ENCODE measurements at regions not wholly inside any gene's neighbourhood (a gene's known extent, or its start where the extent isn't known, plus 50 kb on each side); places are given as distances from the start of the nearest gene placed in this dataset.
"Not testable (repeated sequence)": the region's sequence is repeated elsewhere in the genome, so short reads cannot be mapped to it uniquely, and the experiment has no call there.

DNA sequence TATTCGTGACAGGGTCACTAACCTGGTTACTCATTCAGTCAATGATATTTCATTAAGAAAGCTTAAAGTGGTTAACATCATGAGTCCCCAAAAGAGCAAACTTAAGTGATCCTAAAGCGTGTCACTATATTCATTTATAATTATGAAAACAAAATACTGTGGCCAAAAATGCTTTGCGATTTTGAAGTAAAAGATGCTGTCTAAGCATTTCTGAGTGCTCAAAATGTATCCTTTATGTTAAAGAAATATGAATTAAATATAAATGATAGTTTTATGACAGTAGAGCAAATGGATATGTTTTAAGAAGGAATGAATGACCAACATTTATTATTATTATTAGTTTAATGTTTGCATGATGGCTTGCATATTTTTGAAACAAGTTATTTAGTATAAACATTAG is 72.6 kb upstream of the CDC42EP3 start:
- no peak overlapping the region for H3K4me3 ChIP-seq
- H3K4me1 ChIP-seq (replicated peaks): no peaks in the 10 kb centered on the region
- H3K9me3 ChIP-seq: no peaks in the 10 kb centered on the region
- no peaks in the 10 kb centered on the region for H3K36me3 ChIP-seq
- WGBS: 94% methylated on average over 3 of the region's 3 CpGs
- no peak overlapping the region for H3K27ac ChIP-seq
- no peaks in the 10 kb centered on the region for H3K27me3 ChIP-seq (replicated peaks; ENCODE audit: insufficient read depth)
- TF ChIP-seq POLR2A (IDR thresholded peaks at IDR 0.05) (no peak), POLR2AphosphoS5 (IDR thresholded peaks at IDR 0.05) (no peak)
- TF ChIP-seq, protein P1, sequence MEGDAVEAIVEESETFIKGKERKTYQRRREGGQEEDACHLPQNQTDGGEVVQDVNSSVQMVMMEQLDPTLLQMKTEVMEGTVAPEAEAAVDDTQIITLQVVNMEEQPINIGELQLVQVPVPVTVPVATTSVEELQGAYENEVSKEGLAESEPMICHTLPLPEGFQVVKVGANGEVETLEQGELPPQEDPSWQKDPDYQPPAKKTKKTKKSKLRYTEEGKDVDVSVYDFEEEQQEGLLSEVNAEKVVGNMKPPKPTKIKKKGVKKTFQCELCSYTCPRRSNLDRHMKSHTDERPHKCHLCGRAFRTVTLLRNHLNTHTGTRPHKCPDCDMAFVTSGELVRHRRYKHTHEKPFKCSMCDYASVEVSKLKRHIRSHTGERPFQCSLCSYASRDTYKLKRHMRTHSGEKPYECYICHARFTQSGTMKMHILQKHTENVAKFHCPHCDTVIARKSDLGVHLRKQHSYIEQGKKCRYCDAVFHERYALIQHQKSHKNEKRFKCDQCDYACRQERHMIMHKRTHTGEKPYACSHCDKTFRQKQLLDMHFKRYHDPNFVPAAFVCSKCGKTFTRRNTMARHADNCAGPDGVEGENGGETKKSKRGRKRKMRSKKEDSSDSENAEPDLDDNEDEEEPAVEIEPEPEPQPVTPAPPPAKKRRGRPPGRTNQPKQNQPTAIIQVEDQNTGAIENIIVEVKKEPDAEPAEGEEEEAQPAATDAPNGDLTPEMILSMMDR (IDR thresholded peaks at IDR 0.05): no peak
- DNase-seq (ENCODE audit: low spot score): no peak
- intact Hi-C loops (cut with DNase I): no loop called here

DNA sequence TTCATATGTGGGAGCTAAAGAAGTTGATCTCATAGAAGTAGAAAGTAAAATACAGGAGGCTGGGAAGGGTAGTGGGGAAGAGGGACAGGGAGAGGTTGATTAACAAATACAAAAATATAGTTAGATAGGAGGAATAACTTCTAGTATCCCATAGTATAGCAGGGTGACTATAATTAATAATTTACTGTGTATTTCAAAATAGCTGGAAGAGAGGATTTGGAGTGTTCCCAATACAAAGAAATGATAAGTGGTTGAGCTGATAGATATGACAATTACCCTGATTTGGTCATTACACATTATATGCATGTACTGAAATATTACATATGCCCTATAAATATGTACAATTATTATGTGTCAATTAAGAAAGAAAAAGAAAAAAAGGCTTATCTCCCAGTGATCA is 73.5 kb upstream of the CDC42EP3 start:
- H3K4me3 ChIP-seq; H3K4me1 ChIP-seq (replicated peaks); H3K27me3 ChIP-seq (replicated peaks; ENCODE audit: insufficient read depth); intact Hi-C loops (cut with DNase I); DNase-seq (ENCODE audit: low spot score); H3K9me3 ChIP-seq; H3K27ac ChIP-seq; H3K36me3 ChIP-seq: not testable (repeated sequence)

DNA sequence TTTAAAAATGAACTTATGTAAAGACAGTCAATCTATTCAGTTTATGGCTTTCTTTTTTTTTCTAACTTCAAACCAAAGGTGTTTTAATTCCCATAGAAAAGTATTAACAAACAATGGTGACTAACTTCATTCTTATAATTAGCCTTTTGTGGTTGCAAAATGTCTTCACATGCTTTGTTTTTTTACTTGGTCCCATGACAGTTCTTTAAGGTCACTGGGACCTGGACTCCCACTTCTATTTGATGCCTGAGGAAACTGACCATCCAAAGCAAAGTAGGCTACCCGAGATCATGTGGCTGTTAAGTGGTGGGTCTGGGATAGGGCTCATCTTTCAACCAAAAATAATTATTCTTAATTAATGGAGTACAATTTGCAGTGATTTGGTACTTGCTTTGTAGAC is 74.6 kb upstream of the CDC42EP3 start:
- H3K36me3 ChIP-seq; H3K9me3 ChIP-seq; H3K4me1 ChIP-seq (replicated peaks); DNase-seq (ENCODE audit: low spot score); intact Hi-C loops (cut with DNase I); H3K27me3 ChIP-seq (replicated peaks; ENCODE audit: insufficient read depth); H3K4me3 ChIP-seq; H3K27ac ChIP-seq: not testable (repeated sequence)
- WGBS: 100% methylated on average over 1 of the region's 1 CpG

DNA sequence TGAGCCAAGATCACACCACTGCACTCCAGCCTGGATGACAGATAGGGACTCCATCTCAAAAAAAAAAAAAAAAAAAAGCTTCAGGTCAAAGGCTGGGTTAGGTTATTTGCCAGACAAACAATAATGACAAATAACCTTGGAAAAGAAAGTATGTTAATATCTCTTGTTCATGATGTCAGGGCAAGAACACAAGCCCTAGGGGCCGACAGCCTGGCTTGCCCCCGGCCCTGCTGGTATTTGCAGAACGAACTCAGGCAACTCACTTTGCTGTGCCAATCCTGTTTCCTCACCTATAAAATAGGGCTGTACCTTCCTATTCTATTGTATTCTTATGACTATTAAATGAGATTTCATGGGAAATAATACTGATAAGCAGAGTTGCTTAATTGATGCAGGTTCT is 75.4 kb upstream of the CDC42EP3 start:
- Histone ChIP-seq H3K36me3 (no peaks in the 10 kb centered on the region), H3K27me3 (replicated peaks; ENCODE audit: insufficient read depth) (no peaks in the 10 kb centered on the region), H3K4me3 (no peak overlapping the region), H3K9me3 (no peaks in the 10 kb centered on the region), H3K27ac (no peak overlapping the region), H3K4me1 (replicated peaks) (no peaks in the 10 kb centered on the region)
- DNase-seq (ENCODE audit: low spot score): no peak
- TF ChIP-seq, protein P1 (IDR thresholded peaks at IDR 0.05): no peak
- TF ChIP-seq POLR2A (IDR thresholded peaks at IDR 0.05): no peak
- TF ChIP-seq POLR2AphosphoS5 (IDR thresholded peaks at IDR 0.05): no peak
- WGBS: 31% methylated on average over 3 of the region's 3 CpGs
- intact Hi-C loops (cut with DNase I): no loop called here

DNA sequence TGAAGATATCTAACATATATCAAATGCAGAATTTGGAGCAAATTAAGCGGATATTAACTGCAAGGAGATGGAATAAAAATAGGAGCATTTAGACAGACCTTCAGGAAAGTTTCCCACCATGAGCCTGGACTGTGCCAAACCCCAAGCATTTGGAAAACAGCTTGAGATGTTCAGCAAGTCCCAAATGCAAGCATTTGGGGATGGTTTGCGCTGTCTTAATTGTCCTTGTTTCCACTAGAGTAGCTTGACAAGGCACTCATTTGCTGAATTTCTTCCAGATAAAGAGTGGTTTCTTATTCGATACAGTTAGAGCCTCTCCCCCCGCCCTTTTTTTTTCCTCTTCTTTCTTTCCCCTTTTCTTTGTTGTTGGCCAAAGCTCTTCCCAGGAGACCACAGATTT is 77.1 kb upstream of the CDC42EP3 start:
- intact Hi-C loops (cut with DNase I): no loop called here
- no peak for DNase-seq (ENCODE audit: low spot score)
- TF ChIP-seq POLR2AphosphoS5 (IDR thresholded peaks at IDR 0.05) (no peak), POLR2A (IDR thresholded peaks at IDR 0.05) (no peak)
- TF ChIP-seq, protein P1 (IDR thresholded peaks at IDR 0.05): no peak
- 77% methylated on average over 4 of the region's 4 CpGs for WGBS
- Histone ChIP-seq H3K4me3 (no peak overlapping the region), H3K4me1 (replicated peaks) (no peaks in the 10 kb centered on the region), H3K27ac (no peak overlapping the region), H3K27me3 (replicated peaks; ENCODE audit: insufficient read depth) (no peaks in the 10 kb centered on the region), H3K9me3 (no peaks in the 10 kb centered on the region), H3K36me3 (no peaks in the 10 kb centered on the region)

DNA sequence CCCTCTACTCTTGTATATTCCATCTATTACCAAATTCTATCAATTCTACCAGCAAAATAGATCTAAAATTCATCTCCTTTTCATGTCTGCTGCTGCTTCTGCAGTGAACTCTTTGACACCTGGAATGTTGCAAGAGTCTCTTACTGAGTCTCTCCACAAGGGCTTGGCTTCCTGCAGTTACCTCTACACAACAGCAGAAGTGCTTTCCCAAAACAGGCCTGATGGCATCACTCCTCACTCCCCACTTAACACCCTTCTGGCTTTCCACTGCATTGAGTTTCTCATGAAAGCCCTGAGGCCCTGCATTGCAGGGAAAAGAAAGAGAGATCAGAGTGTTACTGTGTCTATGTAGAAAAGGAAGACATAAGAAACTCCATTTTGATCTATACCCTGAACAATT is 78.8 kb upstream of the CDC42EP3 start:
- H3K4me3 ChIP-seq; H3K4me1 ChIP-seq (replicated peaks); DNase-seq (ENCODE audit: low spot score); H3K36me3 ChIP-seq; intact Hi-C loops (cut with DNase I); H3K9me3 ChIP-seq; H3K27me3 ChIP-seq (replicated peaks; ENCODE audit: insufficient read depth); H3K27ac ChIP-seq: not testable (repeated sequence)

DNA sequence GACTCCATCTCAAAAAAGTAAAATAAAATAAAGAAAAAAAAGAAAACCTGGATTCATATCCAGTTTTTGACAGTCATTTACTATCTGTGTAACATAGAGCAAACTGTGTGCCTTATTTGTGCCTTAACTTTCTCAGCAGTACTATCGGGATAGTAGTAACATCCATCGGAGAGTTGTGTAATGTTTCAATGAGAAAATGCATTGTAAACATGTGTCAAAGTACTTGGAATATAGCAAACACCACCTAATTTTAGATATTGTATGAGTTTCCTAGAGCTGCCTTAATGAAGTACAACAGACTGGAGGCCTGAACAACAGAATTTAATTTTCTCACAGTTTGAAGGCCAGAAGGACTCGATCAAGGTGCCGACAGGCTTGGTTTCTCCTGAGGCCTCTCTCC is 81.3 kb upstream of the CDC42EP3 start:
- intact Hi-C loops (cut with DNase I): no loop called here
- TF ChIP-seq, protein P1 (IDR thresholded peaks at IDR 0.05): no peak
- no peak for TF ChIP-seq POLR2A (IDR thresholded peaks at IDR 0.05)
- TF ChIP-seq POLR2AphosphoS5 (IDR thresholded peaks at IDR 0.05): no peak
- no peaks in the 10 kb centered on the region for H3K27me3 ChIP-seq (replicated peaks; ENCODE audit: insufficient read depth)
- no peak overlapping the region for H3K27ac ChIP-seq
- no peak for DNase-seq (ENCODE audit: low spot score)
- H3K4me1 ChIP-seq (replicated peaks): no peaks in the 10 kb centered on the region
- H3K9me3 ChIP-seq: no peaks in the 10 kb centered on the region
- no peak overlapping the region for H3K4me3 ChIP-seq
- 92% methylated on average over 4 of the region's 4 CpGs for WGBS
- H3K36me3 ChIP-seq: no peaks in the 10 kb centered on the region

Data from prostate gland (tissue), 2 donors.